Gastrocnemius medialis (tissue), 4 donors: ENCODE measurements at regions not wholly inside any gene's neighbourhood (a gene's known extent, or its start where the extent isn't known, plus 50 kb on each side); places are given as distances from the start of the nearest gene placed in this dataset.

ENCODE experiments used
- POLR2A ChIP-seq, 2 donors: fragments of 450-650 bp; IDR thresholded peaks; one replicate each; pipeline ENCODE4 v1.6.1; 2017; ENCODE audit warnings: antibody characterized with exemption in 2 of 2, mild to moderate bottlenecking in 2 of 2, moderate library complexity in 2 of 2
- TF ChIP-seq, protein P1 (sequence below), 5 experiments: fragments of 450-650 bp in 3 of 5; fragments of 200-600 bp in 2 of 5; sonication (generic) in 2 of 5; IDR thresholded peaks in 4 of 5; conservative IDR thresholded peaks in 1 of 5; 1 replicate in 4 of 5; 2 replicates in 1 of 5; pipeline ENCODE4 v1.5.1; 2016 to 2019; ENCODE audit warnings: antibody characterized with exemption in 5 of 5, mild to moderate bottlenecking in 3 of 5, moderate library complexity in 3 of 5

GRCh38 chr2:4662161-4662779 lies 958.9 kb downstream of the DCDC2C start:
- TF ChIP-seq, protein P1, sequence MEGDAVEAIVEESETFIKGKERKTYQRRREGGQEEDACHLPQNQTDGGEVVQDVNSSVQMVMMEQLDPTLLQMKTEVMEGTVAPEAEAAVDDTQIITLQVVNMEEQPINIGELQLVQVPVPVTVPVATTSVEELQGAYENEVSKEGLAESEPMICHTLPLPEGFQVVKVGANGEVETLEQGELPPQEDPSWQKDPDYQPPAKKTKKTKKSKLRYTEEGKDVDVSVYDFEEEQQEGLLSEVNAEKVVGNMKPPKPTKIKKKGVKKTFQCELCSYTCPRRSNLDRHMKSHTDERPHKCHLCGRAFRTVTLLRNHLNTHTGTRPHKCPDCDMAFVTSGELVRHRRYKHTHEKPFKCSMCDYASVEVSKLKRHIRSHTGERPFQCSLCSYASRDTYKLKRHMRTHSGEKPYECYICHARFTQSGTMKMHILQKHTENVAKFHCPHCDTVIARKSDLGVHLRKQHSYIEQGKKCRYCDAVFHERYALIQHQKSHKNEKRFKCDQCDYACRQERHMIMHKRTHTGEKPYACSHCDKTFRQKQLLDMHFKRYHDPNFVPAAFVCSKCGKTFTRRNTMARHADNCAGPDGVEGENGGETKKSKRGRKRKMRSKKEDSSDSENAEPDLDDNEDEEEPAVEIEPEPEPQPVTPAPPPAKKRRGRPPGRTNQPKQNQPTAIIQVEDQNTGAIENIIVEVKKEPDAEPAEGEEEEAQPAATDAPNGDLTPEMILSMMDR (IDR thresholded peaks at IDR 0.05 in 4 of 5, conservative IDR thresholded peaks at IDR 0.05 in 1 of 5) = no peak
- TF ChIP-seq POLR2A (IDR thresholded peaks at IDR 0.05) = no peak
